PC-3 (cell line): ENCODE measurements at regions not wholly inside any gene's neighbourhood (a gene's known extent, or its start where the extent isn't known, plus 50 kb on each side); places are given as distances from the start of the nearest gene placed in this dataset.

Experiments
- CTCF ChIP-seq: fragments of 300-600 bp; sonication (generic); conservative IDR thresholded peaks from 2 replicates; pipeline ENCODE4 v1.5.1; 2017; ENCODE audit warnings: antibody characterized with exemption, low read depth, mild to moderate bottlenecking, low read length
- EZH2 ChIP-seq: fragments of 300-600 bp; sonication (generic); IDR thresholded peaks from one replicate; pipeline ENCODE4 v1.6.1; 2017; ENCODE audit warnings: antibody characterized with exemption, mild to moderate bottlenecking, low read length; ENCODE audit not compliant: unreplicated experiment
- EZH2phosphoT487 ChIP-seq: fragments of 300-600 bp; sonication (generic); IDR thresholded peaks from 2 replicates; pipeline ENCODE4 v1.6.1; 2018; ENCODE audit warnings: mild to moderate bottlenecking, antibody characterized with exemption, low read length, borderline replicate concordance

- no peak for TF ChIP-seq CTCF
- no peak for TF ChIP-seq EZH2phosphoT487
- TF ChIP-seq EZH2 = no peak
These were observed 499.0 kb downstream of the GADD45G start for GRCh38 chr9:90103771-90104170.
